GM18907 (cell line): ENCODE measurements at regions not wholly inside any gene's neighbourhood (a gene's known extent, or its start where the extent isn't known, plus 50 kb on each side); places are given as distances from the start of the nearest gene placed in this dataset.

Experiments used
- ATAC-seq: cut with Tn5 transposase; IDR thresholded peaks from one replicate; pipeline ENCODE4 v1.9.1; 2021; ENCODE audit warnings: mild to moderate bottlenecking, moderate library complexity; ENCODE audit not compliant: unreplicated experiment

DNA sequence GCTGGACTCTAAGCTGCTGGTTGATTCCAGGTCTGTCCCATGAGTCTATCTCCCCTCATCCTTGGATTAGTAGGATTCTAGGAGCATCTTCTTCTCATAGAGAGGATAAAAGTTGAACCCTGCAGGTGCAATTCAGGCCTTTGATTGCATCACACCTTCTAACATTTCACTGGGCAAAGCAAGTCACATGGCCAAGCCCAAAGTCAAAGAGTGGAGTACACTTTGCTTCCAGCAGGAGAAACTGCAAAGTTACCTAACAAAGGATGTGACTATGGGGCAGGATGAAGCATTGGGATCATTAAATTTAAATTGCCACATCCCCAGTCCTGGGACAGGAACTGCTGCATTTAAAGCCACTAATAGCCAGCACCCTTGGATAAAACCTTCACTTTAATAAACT lies 51.0 kb upstream of the EGFLAM start:
- no peak for ATAC-seq

DNA sequence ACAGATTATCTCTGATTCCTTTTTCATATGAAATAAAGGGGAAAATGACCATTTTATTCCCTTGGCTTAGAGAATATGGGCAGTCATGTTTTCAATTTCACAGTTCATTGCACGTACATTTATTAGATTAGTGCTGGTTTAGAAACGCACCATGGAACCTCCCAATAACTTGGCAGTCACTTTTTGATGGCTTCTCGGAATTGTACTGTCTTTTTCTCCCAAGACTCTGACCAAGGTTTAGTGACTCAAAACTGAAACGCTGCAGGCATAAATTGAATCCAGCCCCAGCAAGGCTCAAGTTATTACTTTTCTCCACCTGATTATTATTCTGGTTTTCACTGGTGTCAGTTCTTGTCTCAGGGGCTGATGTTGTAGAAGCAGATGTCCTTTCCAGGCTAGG lies 55.6 kb upstream of the EGFLAM start:
- ATAC-seq, result no peak

DNA sequence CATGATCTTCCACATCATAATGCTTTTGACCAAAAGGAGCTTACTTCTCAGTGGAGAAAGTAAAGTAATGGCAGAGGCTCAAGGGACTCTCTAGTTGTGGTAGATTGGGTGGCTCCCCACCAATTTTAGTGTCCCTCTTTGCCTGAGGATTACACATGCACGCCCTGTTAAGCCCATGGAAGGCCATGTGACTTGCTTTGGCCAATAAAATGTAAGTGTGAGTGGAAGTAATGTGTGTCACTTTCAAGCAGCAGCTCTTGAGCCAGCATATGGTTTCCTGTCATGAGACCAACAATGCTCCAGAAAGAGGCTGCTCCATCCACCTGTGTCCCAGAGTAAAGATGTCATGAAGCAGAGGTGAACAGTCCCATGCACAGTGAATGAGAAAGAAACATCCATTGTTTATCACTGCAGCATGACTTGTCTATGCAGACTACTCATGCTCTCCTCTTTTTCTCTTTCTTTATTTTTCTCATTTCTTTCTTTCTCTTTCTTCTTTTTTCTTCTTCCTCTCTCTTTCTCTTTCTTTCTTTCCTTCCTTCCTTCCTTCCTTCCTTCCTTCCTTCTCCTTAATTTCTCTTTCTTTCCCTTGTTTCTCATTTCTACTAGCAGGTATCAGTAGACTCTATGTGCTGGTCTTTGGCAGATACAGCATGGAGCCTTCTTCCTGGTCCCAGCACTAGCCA lies 57.3 kb upstream of the EGFLAM start:
- ATAC-seq, result no peak

DNA sequence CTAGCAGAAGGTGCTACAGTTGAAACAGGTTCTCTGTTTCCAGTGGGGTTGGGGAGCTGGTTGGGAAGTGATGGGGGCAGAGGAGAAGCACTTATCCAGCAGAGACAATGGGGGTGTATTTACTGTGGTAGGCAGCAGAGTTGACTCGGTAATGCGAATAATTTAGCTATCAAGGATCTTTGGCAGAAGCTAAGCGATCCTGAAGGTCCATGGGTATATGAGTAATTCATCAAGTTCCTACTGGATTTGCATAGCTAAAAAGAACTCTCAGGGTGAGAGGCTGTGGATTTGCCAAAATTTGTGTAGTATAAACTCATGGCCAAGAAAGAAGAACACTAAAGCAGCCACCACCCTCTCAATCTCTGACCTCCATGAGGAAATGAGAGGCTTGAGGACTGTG lies 61.2 kb upstream of the EGFLAM start:
- no peak for ATAC-seq

DNA sequence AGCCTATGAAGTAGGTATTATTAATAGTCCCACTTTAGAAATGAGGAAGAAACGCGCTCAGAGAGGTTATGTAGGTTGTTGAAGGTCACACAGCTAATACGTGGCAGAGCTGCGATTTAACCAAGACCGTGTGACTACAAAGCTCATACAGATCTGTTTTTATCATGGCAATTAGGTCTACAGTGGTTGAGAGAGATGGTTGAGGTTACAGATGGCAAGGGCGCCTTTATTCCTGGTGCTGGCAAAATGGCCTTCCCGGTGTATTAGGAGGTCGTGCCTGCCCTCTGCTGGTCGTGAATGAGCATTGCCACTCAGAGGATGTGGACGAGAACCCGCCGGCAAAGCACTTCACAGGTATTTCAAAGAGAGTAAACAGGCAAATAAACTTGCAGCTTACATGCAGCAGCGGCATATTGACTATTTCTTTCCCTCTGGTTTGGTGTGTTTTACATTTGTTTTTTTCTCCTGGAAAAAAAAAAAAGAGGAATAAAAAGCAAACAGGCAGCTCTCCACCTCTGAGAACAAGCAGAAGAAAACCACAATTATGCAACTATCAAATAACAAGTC lies 65.3 kb upstream of the EGFLAM start:
- peak; percentile 71 for ATAC-seq

DNA sequence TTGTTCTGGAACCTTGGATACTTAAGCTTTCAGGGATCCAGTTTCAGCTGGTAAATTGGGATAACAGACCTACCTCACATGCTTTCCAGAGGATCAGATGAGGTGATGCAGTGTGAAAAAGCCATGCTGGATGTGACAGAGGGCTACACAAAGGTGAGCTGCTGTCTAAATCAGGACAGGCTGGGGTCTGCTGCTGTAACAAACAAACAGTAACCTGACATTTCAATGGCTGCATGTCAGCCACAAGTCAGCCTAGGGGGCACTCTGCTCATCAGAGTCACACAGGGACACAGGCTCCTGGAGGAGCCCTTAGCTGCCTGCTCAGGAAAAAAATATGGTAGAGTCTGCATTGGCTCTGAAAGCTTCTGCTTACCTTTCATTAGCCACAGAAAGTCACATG lies 66.7 kb upstream of the EGFLAM start:
- ATAC-seq, result no peak

DNA sequence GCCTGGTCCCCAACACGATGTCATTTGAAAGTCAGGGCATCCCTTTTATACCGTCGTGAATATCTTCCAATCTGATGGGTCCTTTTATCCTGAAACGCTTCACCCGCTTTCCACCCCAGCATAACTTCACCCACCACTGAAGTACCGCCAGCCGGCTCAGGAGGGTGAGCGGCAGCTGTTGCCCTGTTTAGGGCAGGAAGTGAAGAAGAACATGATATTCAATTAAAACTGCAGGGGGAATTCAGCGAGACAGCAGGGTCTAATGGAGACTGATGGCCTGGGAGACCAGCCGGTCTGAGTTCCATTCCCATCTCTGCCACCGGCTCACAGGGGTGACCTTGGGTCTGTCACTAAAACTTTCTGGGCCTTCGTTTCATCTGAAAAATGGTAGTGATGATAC lies 68.2 kb upstream of the EGFLAM start:
- no peak for ATAC-seq

DNA sequence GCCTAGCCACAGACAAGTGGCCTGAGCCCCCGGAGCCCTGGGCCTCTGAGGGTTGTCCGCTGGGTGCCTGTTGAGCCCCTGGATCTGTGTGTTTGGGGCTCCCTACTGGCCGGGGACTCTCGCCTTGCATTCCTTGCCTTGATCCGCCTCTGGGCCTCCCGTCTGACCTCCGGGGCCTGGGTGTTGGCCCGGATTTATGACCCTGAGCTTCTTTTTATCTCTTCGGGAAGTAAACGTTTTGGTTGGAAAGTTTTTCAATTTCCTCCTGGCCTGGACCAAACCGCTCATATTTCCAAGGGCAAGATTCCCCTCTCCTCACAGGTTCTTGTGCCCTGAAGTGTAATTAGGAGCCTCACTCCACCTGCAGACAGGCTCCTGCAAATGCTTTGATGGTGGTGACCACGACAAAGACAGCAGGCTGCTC lies 69.3 kb upstream of the EGFLAM start:
- no peak for ATAC-seq

DNA sequence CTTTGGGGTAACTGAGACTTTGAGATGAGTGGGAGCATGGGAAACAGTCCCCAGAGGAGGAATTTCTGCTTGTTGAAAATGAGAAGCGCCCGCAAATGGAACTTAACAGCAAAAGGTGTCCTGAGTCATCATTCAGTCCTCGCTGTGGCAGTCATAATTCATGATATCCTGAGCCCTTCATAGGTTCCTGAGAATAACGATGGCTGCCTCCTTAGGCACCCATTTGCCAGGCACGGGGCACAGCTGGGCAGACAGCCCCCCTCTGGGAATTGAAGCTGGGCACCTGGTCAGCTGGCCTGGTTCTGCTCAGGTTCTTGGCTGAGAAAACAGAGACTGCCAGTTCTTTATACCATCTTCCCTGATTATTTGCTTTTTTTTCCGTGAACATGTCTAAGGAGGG lies 69.8 kb upstream of the EGFLAM start:
- no peak for ATAC-seq

DNA sequence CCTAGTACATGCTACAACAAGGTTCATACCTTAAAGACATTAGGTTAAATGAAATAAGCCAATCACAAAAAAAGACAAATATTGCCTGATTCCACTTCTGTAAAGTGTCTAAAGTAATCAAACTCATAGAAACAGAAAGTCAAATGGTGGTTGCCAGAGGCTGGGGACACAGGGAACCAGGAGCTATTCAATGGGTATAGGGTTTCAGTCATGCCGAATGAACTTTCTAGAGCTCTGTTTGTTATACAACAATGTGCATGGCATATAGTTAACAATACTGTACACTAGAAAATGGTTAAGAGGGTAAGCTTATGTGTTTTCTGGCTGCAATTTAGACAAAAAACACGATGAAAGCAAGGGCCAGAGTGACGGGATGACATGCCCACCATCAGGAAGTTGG lies 70.8 kb upstream of the EGFLAM start:
- ATAC-seq, result no peak

DNA sequence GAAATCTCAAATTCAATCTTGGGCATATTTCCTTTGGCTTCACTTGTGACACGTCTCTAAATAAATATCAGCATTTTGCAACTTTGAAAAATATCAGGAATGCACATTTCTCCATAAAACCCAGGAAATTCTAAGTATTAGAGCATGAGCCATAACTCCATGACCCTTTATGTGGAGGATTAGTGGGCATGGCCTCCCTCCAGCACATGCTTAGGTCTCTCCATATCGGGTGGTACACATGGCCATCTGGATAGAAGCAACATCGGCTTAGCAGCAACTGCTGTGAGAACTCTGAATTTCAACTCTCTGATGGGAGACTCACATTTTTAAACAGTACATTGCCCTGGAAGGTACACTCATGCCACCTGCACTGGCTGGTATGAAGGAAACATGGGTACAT lies 73.7 kb upstream of the EGFLAM start:
- no peak for ATAC-seq

DNA sequence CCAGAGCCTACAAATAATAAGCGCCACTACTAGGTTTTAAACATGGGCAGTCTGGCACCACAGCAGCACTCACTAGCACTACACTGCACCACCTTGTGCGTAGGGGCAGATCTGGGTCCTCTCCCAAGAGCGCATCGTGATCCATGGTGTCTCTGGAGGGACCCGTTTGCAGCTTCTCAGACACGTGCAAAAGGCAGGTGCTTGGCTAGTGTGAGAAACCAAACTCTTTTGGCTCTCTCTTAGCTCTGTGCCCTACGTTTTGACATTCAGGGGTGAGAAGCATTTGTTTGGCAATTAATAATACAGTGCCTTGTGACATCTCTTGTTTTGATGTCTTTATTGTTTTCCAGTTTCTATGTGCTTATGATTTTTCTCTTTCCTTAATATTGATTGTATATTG lies 75.4 kb upstream of the EGFLAM start:
- no peak for ATAC-seq

DNA sequence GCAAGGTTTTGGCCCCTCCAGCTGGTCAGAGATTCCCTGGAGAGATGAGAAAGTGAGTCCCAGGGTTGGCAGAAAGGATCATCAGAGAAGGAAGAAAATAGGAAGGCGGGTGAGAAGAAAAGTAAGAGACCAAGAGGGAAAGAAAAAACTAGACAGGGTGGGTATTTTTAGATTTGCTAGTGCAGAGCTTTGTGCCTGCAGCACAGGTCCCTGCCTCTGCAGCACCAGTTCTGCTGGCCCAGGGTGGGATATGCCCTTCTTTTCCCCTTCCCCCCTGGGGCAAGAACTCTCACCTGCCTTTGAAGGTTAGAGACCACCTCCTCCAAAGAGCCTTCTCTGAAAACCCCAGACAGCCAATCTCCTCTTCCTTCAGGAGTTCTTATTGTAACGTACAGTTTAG lies 90.3 kb upstream of the EGFLAM start:
- ATAC-seq, result no peak

DNA sequence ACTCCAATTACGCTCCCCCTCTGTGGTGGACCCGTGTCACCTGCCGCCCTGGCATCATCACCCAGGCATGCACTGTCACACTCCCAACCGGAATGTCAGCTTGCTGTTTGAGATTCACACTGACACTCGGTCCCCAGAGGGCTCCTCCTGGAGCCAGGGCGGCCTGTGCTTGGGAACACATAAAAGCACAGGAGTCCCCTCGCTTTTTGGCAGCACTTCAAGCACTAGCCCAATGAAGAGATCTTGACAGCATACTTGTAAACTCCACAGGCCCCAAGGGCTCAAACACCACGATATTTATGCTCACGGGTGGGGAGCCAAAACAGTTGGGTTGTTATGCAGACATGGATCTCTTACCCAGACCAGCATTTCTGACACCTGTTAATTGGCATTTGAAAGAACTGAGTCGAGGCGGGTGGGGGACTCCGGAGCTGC lies 90.8 kb upstream of the EGFLAM start:
- no peak for ATAC-seq

DNA sequence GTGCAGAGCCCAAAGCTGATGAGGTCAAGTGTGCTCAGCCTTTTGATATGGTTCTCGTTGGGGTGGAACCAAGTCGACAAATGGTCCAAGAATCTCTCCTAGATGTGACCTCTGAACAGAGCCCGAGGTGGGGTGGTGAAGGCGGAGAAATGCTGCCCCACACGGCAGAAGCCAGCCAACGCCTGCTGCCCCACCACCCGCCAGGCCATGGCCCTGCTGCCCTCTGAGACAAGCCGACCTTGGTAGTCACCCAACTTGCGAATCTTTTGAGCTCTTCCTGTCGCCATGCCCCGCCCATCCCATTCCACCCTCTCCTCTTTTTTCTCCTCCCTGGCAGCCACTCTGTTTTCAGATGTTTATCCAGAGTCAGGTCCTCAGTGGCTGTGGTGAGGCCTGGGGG lies 91.5 kb upstream of the EGFLAM start:
- ATAC-seq, result no peak

DNA sequence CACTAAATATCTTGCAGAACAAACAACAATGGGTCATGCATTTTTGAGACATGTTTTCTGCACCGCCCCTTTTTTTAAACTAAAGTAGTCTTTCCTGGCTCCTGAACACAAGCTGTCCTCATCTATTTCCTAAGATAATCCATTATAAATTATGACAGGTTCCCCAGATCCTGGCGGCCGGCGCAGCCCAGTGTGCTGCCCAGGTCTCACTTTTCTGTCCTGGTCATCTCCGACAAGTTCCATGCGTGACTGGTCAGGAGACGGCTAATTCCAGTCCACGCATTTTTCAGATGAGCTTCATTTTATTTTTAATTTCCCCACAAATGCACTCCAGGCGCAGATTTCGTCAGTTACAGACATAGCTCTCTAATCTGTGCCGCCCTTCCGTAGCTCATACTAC lies 92.9 kb upstream of the EGFLAM start:
- ATAC-seq, result no peak

DNA sequence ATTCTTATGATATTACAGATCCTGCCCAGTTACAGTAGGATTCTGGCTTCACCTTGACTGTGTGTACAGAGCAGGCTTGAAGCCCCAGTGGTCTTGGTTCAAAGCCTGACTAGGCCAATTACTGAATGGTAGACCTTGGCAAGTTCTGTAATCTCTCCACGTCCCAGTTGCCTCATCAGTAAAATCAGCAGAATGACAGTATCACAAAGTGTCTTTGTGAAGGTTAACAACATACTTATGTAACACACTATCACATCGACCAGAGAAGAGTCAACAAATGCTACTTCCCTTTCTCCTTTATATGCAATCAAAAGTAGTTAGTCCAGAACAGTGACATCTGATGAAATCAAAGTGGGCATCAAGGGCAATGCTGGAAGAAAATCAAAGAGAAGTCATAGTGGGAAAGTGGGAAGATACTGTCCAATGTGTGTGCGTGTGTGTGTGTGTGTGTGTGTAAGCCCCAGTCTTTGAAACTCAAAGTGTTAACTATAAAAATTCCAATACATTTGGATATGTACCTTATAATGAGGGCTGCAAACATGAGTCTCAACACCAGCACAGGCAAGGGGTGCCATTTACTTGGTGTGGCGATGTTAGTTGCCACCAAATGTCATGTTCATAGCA lies 93.5 kb upstream of the EGFLAM start:
- no peak for ATAC-seq

DNA sequence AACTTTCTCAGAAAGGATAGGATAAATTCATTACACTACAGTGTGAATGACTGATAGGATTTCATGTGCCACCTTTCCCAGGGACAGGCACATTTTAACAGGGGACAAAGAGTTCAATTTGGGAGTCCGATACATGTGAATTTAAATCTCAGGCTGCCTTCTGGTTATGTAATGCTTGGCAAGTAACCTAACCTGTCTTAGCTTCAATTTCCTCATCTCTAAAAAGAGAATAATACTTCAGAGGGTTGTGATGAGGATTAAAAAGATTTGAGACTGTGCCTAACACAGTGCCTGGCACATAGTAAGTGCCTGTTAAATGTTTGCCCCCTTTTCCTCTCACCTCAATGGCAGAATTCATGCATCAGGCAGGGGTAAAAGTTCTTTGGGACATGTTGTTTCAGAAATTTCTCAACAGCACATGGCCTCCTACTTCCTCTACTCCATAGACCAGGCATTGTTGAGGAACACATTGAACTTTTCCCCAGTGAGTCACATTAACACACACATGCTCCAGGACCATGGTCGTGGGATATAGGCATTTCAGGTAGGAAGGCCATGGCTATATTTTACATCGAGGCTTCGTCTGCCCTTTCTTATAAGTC lies 94.6 kb upstream of the EGFLAM start:
- ATAC-seq, result no peak

DNA sequence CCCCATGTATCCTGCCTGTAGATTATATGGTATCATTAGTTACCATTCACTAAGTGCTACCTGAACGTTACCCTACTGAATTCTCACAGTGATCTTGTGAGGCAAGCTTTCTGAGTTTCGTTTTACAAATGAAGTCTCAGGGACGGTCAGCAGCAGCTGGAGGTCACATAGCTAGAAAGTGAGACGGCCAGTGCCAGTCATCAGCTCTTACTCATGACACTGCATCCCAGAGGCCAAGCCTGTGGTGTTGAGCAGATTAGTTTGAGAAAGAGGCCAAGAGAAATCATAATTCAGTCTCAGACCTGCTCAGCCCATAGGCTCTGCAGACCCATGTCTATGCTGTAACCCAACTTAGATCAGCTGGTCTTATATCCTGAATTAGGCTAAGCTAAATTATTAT lies 95.7 kb upstream of the EGFLAM start:
- ATAC-seq, result no peak

DNA sequence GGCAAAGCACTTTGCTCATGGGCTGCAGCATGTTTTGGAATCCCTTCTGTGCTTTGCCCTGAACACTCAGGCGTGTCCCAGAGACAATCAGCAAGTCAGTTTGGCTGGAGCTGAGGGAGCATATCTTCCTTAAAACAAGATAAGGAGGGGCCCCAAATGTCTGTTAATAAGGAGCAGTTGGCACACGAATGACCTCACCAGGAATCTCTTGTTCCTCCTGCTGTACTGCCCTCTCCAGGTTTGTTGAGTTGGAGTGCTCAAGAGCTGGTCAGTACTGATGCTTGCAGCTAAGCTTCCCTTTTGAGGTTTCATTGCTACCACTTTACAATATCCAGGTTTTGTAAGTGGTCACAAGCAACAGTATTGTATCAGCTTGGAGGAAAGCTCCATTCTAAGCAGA lies 101.3 kb upstream of the EGFLAM start:
- no peak for ATAC-seq

DNA sequence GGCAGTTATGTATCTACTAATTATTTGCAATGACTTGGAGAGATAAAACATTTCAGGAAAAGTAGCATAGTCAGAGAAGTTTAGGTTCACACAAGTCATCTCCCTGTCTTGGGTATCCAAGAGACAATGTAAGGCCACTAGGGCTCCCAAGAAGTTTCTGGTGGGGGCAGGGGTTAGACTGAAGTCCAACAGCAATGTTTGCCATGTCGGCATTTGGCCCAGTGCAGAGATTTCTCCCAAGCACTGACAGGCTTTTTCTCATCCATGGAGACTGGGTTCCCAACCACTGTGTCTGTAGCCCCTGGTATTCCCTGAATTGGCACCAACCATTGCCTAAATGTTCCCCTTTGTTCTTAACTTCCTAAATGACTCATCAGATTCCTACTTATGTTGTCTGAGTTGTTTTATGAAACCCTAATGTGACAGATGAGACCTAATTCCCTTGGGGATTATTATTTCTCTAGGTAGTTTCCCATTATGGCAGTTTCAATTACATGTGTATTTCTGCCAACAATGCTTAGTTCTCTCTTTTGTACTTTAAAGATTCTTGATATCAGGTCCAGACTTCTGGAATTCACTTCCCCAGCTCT lies 103.6 kb upstream of the EGFLAM start:
- no peak for ATAC-seq

DNA sequence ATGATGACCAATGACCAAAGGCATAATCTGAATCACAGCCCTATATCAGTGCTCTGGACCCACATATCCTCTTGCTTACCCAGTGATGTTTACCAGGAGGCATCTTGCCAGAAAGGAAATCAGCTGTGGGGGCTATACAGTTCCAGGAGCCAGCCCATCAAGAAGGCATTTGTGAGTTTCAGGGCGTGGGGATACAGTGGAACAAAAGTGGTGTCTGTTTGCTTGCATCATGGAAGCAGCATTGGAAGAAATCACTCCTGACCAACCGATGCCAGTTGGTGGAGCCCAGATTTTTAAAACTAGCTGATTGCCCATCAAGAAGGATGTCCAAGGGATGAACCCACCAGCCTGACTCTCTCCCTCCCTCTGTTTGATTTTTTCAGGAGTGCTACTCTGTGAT lies 106.5 kb upstream of the EGFLAM start:
- ATAC-seq, result no peak
